ENCODE measurements at regions not wholly inside any gene's neighbourhood (a gene's known extent, or its start where the extent isn't known, plus 50 kb on each side); places are given as distances from the start of the nearest gene placed in this dataset.

DNA sequence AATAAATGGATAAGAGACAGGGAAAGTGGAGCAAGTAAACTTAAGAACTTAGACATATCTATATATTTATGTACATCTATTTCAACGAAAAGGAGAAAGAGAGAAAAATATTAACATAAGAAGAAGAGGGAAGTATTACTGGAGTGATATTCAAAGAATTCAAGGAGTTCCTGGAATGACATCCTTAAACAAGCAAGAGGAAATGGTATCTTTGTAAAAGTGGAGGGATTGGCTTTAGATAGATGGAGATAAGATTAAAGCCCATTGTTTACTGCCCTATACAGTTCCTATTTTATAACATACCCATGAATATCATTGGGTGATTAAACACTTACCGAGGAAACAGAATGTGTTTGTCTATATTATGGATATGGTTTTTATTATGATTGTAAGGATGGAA is 1036.3 kb downstream of the TTLL7 start:
- Histone ChIP-seq H4K91ac (ENCODE audit: low read depth, low read length, poor library complexity) (no peak overlapping the region), H2AFZ (ENCODE audit: low read length) (no peak overlapping the region), H3K9me3 (replicated peaks in 1 of 2; ENCODE audit: control insufficient read depth in 2 of 2, insufficient read depth in 1 of 2, low read depth in 1 of 2, low read length in 2 of 2) (peaks cover 0 to 3% of the 10 kb centered on the region in 2 donors), H3K18ac (ENCODE audit: low read length) (no peak overlapping the region), H2BK15ac (ENCODE audit: low read length) (no peak overlapping the region), H3K23ac (ENCODE audit: low read depth, low read length, poor library complexity) (no peak overlapping the region), H3K27ac (replicated peaks; ENCODE audit: low read length) (no peak overlapping the region), H3K4me1 (ENCODE audit: control insufficient read depth in 2 of 2, insufficient read depth in 1 of 2, low read depth in 1 of 2, low read length in 2 of 2) (no peaks in the 10 kb centered on the region), H3K36me3 (replicated peaks in 1 of 2; ENCODE audit: control insufficient read depth in 2 of 2, insufficient read depth in 2 of 2, low read length in 2 of 2) (no peaks in the 10 kb centered on the region), H3K4me2 (ENCODE audit: insufficient read depth, low read length, poor library complexity, severe bottlenecking) (no peak overlapping the region), H3K4ac (ENCODE audit: low read length) (no peak overlapping the region), H2BK120ac (ENCODE audit: low read depth, low read length) (no peak overlapping the region), H3K4me3 (ENCODE audit: low read length in 2 of 2) (no peak overlapping the region), H2BK12ac (ENCODE audit: low read length) (no peak overlapping the region), H3K79me1 (ENCODE audit: low read depth, low read length) (no peaks in the 10 kb centered on the region), H3K14ac (ENCODE audit: low read length) (no peak overlapping the region), H4K8ac (ENCODE audit: low read depth, low read length) (no peak overlapping the region), H2BK5ac (ENCODE audit: low read length) (no peak overlapping the region), H3K9ac (ENCODE audit: low read depth, low read length, poor library complexity) (no peak overlapping the region), H3K27me3 (ENCODE audit: control insufficient read depth in 3 of 3, insufficient read depth in 3 of 3, low read depth in 1 of 3, low read length in 3 of 3) (no peaks in the 10 kb centered on the region), H2AK5ac (ENCODE audit: low read depth, low read length) (no peak overlapping the region)
- WGBS, 2 donors (ENCODE audit: extremely low coverage in 2 of 2, insufficient read length in 2 of 2, insufficient replicate concordance in 1 of 2), result no CpG with 5 or more reads among the region's 2 CpGs
- DNase-seq (ENCODE audit: low spot score), result no peak

DNA sequence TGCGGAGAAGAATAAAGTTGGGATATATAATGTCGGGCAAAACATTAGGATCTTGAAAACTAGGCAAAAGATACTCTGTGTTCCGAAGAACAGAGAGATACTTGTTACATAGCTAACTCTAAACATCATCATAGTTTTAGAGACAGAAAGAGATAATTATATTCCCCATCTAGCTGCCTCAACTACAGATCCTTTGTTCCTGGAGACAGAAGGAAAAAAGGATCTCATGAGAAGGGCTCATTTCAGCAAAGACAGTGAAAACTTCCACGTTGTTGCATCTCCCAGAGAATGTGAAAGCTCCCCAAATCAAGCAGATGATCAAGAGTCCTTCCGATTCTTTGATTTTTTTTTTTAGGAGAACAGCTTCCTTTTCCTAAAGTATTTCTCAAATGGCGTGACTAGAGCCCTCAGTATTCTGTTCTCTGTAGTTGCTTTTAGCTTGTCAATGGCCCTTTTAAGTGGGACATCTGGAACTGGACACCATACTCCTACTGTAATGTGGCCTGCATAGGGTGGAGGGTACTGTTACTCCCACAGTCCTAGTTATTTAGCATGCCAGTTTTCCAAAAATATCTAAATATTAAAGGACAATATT is 1048.2 kb downstream of the TTLL7 start:
- Histone ChIP-seq H2BK12ac (ENCODE audit: low read length) (no peak overlapping the region), H2AFZ (ENCODE audit: low read length) (peak overlapping the region; percentile 3), H3K14ac (ENCODE audit: low read length) (no peak overlapping the region)

DNA sequence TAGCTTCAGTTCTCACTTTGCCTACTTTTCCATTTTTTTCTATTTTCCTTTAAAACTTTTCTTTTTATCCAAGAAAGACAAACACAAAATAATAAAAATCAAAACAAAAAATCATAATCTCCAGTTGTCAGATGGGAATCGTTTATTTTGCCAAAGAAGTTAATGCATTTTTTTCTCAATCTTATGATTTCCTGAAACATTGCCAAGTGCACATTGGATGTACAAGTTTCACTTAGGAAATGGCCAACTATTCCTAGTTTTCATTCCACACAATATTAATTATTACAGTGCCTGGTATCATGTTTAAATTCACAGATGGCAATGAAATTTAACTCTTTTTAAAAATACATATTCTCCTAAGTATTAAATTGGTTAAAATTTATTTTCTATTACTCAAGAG is 1050.5 kb downstream of the TTLL7 start:
- WGBS, 2 donors (ENCODE audit: extremely low coverage in 2 of 2, insufficient read length in 2 of 2, insufficient replicate concordance in 1 of 2), result no CpG with 5 or more reads among the region's 1 CpG
- H3K36me3 ChIP-seq (replicated peaks in 1 of 2; ENCODE audit: control insufficient read depth in 2 of 2, insufficient read depth in 2 of 2, low read length in 2 of 2), result no peaks in the 10 kb centered on the region
- H2AFZ ChIP-seq (ENCODE audit: low read length), result no peak overlapping the region
- no peak for DNase-seq (ENCODE audit: low spot score)
- H2BK5ac ChIP-seq (ENCODE audit: low read length), result no peak overlapping the region
- no peak overlapping the region for H3K4ac ChIP-seq (ENCODE audit: low read length)
- no peak overlapping the region for H3K23ac ChIP-seq (ENCODE audit: low read depth, low read length, poor library complexity)
- H3K4me3 ChIP-seq (ENCODE audit: low read length in 2 of 2), result no peak overlapping the region
- no peak overlapping the region for H3K27ac ChIP-seq (replicated peaks; ENCODE audit: low read length)
- no peak overlapping the region for H4K8ac ChIP-seq (ENCODE audit: low read depth, low read length)
- H2BK12ac ChIP-seq (ENCODE audit: low read length), result no peak overlapping the region
- H3K4me2 ChIP-seq (ENCODE audit: insufficient read depth, low read length, poor library complexity, severe bottlenecking), result no peak overlapping the region
- H2BK120ac ChIP-seq (ENCODE audit: low read depth, low read length), result no peak overlapping the region
- H4K91ac ChIP-seq (ENCODE audit: low read depth, low read length, poor library complexity), result no peak overlapping the region
- H3K14ac ChIP-seq (ENCODE audit: low read length), result no peak overlapping the region
- H3K79me1 ChIP-seq (ENCODE audit: low read depth, low read length), result no peaks in the 10 kb centered on the region
- no peaks in the 10 kb centered on the region for H3K27me3 ChIP-seq (ENCODE audit: control insufficient read depth in 3 of 3, insufficient read depth in 3 of 3, low read depth in 1 of 3, low read length in 3 of 3)
- no peaks in the 10 kb centered on the region for H3K4me1 ChIP-seq (ENCODE audit: control insufficient read depth in 2 of 2, insufficient read depth in 1 of 2, low read depth in 1 of 2, low read length in 2 of 2)
- H2AK5ac ChIP-seq (ENCODE audit: low read depth, low read length), result no peak overlapping the region
- no peak overlapping the region for H2BK15ac ChIP-seq (ENCODE audit: low read length)
- no peak overlapping the region for H3K9ac ChIP-seq (ENCODE audit: low read depth, low read length, poor library complexity)
- no peak overlapping the region for H3K18ac ChIP-seq (ENCODE audit: low read length)
- no peaks in the 10 kb centered on the region for H3K9me3 ChIP-seq (replicated peaks in 1 of 2; ENCODE audit: control insufficient read depth in 2 of 2, insufficient read depth in 1 of 2, low read depth in 1 of 2, low read length in 2 of 2)

More for the DNA sequence above, 1048.2 kb downstream of the TTLL7 start:
- no peak overlapping the region for H3K18ac ChIP-seq (ENCODE audit: low read length)
- H3K36me3 ChIP-seq (replicated peaks in 1 of 2; ENCODE audit: control insufficient read depth in 2 of 2, insufficient read depth in 2 of 2, low read length in 2 of 2), result no peaks in the 10 kb centered on the region
- WGBS, 2 donors (ENCODE audit: extremely low coverage in 2 of 2, insufficient read length in 2 of 2, insufficient replicate concordance in 1 of 2), result no CpG with 5 or more reads among the region's 6 CpGs
- no peak for DNase-seq (ENCODE audit: low spot score)
- H2AK5ac ChIP-seq (ENCODE audit: low read depth, low read length), result no peak overlapping the region
- no peak overlapping the region for H3K23ac ChIP-seq (ENCODE audit: low read depth, low read length, poor library complexity)
- H2BK120ac ChIP-seq (ENCODE audit: low read depth, low read length), result no peak overlapping the region
- no peaks in the 10 kb centered on the region for H3K79me1 ChIP-seq (ENCODE audit: low read depth, low read length)
- no peak overlapping the region for H2BK15ac ChIP-seq (ENCODE audit: low read length)
- H3K4me2 ChIP-seq (ENCODE audit: insufficient read depth, low read length, poor library complexity, severe bottlenecking), result no peak overlapping the region
- no peak overlapping the region for H3K9ac ChIP-seq (ENCODE audit: low read depth, low read length, poor library complexity)
- no peak overlapping the region for H3K4ac ChIP-seq (ENCODE audit: low read length)
- H2BK5ac ChIP-seq (ENCODE audit: low read length), result no peak overlapping the region
- no peak overlapping the region for H3K4me3 ChIP-seq (ENCODE audit: low read length in 2 of 2)
- H3K27ac ChIP-seq (replicated peaks; ENCODE audit: low read length), result no peak overlapping the region
- no peaks in the 10 kb centered on the region for H3K9me3 ChIP-seq (replicated peaks in 1 of 2; ENCODE audit: control insufficient read depth in 2 of 2, insufficient read depth in 1 of 2, low read depth in 1 of 2, low read length in 2 of 2)
- H4K91ac ChIP-seq (ENCODE audit: low read depth, low read length, poor library complexity), result no peak overlapping the region
- H4K8ac ChIP-seq (ENCODE audit: low read depth, low read length), result no peak overlapping the region
- H3K27me3 ChIP-seq (ENCODE audit: control insufficient read depth in 3 of 3, insufficient read depth in 3 of 3, low read depth in 1 of 3, low read length in 3 of 3), result no peaks in the 10 kb centered on the region
- H3K4me1 ChIP-seq (ENCODE audit: control insufficient read depth in 2 of 2, insufficient read depth in 1 of 2, low read depth in 1 of 2, low read length in 2 of 2), result no peaks in the 10 kb centered on the region

DNA sequence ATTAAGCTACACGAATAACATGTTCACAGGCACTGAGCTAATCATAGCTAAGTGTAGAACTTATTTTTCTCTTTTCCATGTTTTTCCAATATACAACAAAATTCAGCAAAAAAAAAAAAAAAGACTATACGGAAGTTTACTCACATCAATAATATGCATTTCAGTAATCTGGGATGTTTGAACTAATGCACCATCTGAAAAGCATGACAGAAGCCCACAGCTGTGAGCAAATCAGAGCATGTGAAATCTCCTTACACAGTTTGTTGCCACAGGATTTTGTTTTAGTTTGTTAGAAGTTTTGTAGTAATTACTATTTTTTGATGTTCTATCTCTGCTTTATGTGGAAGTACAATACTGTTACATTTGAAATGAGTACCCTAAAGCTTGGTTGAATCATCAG is 1051.7 kb downstream of the TTLL7 start:
- WGBS, 2 donors (ENCODE audit: extremely low coverage in 2 of 2, insufficient read length in 2 of 2, insufficient replicate concordance in 1 of 2), result no CpG with 5 or more reads among the region's 2 CpGs
- Histone ChIP-seq H3K4ac (ENCODE audit: low read length) (no peak overlapping the region), H3K4me3 (ENCODE audit: low read length in 2 of 2) (no peak overlapping the region), H3K23ac (ENCODE audit: low read depth, low read length, poor library complexity) (no peak overlapping the region), H3K14ac (ENCODE audit: low read length) (no peak overlapping the region), H3K18ac (ENCODE audit: low read length) (no peak overlapping the region), H3K36me3 (replicated peaks in 1 of 2; ENCODE audit: control insufficient read depth in 2 of 2, insufficient read depth in 2 of 2, low read length in 2 of 2) (no peaks in the 10 kb centered on the region), H2AFZ (ENCODE audit: low read length) (no peak overlapping the region), H3K9ac (ENCODE audit: low read depth, low read length, poor library complexity) (no peak overlapping the region), H2BK12ac (ENCODE audit: low read length) (no peak overlapping the region), H3K4me1 (ENCODE audit: control insufficient read depth in 2 of 2, insufficient read depth in 1 of 2, low read depth in 1 of 2, low read length in 2 of 2) (no peaks in the 10 kb centered on the region), H4K91ac (ENCODE audit: low read depth, low read length, poor library complexity) (no peak overlapping the region), H2BK15ac (ENCODE audit: low read length) (no peak overlapping the region), H4K8ac (ENCODE audit: low read depth, low read length) (no peak overlapping the region), H3K27ac (replicated peaks; ENCODE audit: low read length) (no peak overlapping the region), H3K4me2 (ENCODE audit: insufficient read depth, low read length, poor library complexity, severe bottlenecking) (no peak overlapping the region), H3K79me1 (ENCODE audit: low read depth, low read length) (no peaks in the 10 kb centered on the region), H2BK5ac (ENCODE audit: low read length) (no peak overlapping the region), H3K27me3 (ENCODE audit: control insufficient read depth in 3 of 3, insufficient read depth in 3 of 3, low read depth in 1 of 3, low read length in 3 of 3) (no peaks in the 10 kb centered on the region), H2AK5ac (ENCODE audit: low read depth, low read length) (no peak overlapping the region), H2BK120ac (ENCODE audit: low read depth, low read length) (no peak overlapping the region), H3K9me3 (replicated peaks in 1 of 2; ENCODE audit: control insufficient read depth in 2 of 2, insufficient read depth in 1 of 2, low read depth in 1 of 2, low read length in 2 of 2) (no peaks in the 10 kb centered on the region)
- DNase-seq (ENCODE audit: low spot score), result no peak
